Stromal cell of bone marrow (primary cell): ENCODE measurements at regions not wholly inside any gene's neighbourhood (a gene's known extent, or its start where the extent isn't known, plus 50 kb on each side); places are given as distances from the start of the nearest gene placed in this dataset.
"Not testable (repeated sequence)": the region's sequence is repeated elsewhere in the genome, so short reads cannot be mapped to it uniquely, and the experiment has no call there.

ENCODE experiments used
- DNase-seq: peaks from one replicate; pipeline ENCODE4 v3.0.0-alpha.2; 2012; ENCODE audit warnings: low read depth

DNA sequence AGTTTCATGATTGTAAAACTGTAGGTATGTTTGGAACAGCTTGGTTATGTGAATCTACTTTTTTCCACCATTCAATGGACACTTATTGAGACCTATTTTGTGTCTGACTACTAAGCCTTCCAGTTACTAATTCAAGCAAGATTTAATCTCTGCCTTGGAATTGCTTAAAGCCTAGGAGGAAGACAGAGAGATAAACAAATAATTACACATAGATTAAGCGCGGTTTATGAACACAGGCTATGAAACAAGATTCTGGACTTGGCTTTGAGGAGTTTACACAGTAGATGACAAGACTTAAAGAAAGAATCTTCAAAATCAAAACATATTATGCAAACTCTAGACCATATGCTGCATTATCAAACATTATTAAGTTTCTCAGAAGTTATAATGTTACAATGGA, 340.4 kb downstream of the RASEF start:
- no peak for DNase-seq

DNA sequence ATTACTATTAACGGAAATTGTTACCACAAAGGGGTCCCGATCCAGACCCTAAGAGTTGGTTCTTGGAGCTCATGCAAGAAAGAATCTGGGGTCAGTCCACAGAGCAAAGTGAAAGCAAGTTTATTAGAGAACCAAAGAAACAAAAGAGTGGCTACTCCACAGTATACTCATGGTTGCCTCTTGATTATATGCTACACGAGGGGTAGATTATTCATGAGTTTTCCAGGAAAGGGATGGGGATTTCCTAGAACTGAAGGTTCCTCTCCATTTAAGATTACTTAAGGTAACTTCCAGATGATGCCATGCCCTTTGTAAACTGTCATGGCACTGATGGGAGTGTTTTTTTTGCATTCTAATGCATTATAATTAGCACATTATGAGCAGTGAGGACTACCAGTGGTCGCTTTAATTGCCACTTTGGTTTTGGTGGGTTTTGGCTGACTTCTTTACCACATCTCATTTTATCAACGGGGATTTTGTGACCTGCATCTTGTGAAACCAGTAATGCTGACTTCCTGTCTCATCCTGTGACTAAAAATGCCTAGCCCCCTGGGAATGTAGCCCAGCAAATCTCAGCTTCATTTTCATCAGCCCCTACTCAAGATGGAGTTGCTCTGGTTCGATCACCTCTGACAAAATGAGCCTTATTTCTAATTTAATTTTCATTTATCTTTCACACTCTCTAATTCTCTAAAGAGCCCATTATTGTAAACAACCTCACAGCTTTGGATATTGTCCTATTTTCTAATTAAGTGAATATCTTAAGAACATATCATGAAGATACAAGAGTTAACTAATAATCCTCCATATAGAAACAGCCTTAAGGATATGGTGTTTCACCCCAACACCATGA, 336.3 kb downstream of the RASEF start:
- DNase-seq: no peak

DNA sequence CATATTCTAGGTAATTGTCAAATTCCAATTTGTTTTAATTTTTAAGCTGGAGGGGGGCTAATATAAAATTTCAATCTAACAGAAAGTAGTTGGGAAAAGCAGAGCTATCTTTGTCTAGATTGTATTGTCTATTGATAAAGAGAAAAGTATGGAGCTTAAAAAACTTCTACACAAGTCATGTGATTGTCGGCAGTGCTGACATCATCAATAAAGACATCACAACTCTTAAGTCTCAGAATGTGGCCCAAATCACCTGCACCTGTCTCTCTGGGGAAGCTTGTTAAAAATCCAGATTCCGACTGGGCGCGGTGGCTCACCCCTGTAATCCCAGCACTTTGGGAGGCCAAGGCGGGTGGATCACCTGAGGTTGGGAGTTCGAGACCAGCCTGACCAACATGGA, 333.8 kb downstream of the RASEF start:
- no peak for DNase-seq

DNA sequence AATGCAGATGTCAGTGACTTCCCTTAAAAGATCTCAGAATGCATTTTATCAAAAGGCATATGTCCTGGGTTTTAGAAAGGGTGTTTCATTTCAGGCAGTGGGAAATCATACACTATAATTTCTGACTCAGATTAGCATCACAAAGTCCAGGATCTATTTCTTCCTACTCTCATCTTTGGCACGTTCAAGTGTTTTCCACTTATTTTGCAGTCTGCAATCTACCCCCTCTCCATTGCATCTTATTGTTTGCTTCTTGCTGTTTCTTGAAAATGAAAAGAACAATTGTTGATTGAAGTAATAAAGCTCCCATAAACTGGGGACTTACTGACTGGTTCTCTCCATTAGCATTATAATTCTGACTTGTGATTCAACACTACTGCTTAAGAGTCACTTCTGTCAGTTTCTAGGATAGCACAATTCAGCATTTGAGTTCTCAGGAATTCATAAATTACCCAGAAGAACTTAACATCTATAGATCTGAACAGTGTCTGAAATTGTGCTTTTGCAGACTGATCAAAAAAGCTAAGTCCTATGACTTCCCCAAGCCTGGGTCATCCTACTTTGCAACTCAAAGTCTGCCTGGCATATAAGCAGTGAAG, 332.9 kb downstream of the RASEF start:
- DNase-seq: no peak

DNA sequence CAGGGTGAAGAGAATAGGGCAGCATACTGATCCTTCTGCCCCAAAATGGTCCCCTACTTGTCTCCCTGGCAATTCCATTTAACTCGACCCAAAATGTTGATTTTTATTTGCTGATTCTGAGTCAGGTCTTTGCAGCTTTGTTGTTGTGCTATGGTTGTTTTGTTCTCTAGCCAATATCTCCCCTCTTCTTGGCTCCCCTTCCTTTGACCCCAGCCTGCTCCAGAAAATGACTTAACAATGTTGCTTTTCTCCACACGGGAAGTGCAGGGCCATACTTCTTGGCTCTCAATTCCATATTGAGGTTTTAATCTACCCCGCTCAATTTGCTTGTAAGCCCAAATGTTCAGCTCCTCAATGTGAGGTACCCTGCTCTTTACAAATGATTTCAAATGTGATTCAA, 330.0 kb downstream of the RASEF start:
- DNase-seq: no peak

DNA sequence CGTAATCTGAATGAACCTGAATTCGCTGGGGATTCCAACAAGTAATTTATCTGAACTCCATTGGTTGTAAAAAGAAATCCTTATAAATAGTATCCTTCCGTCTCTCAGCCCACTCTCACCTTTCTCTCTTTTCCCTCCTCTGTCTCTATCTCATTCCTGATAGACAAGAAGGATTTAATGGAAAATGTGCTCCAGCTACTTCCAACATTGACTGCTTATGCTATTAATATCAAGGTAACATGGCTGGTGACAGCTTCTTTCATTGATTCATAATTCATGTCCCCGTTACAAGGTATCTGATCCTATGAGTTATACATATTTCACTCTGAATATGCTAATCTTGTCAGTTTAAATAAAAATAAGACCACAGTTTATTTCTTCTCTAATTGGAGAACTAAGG, 326.8 kb downstream of the RASEF start:
- no peak for DNase-seq

DNA sequence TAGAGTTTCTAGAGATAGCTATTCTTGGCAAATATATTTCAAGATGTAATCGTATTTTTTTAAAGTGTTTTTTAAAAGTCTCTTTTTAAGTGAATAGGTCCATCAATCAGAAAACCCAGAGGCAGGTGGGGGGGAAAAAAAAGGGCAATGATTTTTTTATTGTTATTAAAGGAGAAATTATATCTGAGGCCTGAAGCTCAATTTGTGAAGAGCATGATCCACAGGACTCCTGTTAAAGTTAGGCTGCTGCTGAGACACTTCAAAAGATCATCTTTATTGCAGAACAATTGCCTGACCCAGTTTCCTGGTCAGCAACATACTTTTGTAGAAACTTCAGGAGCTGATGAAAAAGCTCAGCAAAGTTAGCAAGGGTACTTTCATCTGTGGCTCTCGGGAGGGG, 326.2 kb downstream of the RASEF start:
- no peak for DNase-seq

DNA sequence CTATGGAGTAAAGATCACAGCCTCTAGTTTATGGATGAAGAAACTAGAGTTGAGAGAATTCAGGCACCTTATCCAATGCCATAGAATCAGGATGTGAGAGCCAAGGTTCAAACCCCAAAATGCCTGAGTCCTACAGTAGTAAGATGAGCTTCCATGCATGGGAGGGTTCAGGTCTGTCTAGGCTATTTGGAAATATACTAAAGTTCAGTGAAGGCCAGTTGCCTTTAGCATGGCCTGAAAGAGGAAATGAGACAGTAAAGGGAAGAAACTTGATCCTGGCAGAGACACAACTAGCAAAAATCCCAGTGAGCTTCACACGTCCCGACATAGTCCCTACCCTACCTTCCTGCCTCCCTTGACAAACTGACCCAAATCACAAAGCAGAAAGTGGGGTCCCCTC, 317.0 kb downstream of the RASEF start:
- DNase-seq: no peak

DNA sequence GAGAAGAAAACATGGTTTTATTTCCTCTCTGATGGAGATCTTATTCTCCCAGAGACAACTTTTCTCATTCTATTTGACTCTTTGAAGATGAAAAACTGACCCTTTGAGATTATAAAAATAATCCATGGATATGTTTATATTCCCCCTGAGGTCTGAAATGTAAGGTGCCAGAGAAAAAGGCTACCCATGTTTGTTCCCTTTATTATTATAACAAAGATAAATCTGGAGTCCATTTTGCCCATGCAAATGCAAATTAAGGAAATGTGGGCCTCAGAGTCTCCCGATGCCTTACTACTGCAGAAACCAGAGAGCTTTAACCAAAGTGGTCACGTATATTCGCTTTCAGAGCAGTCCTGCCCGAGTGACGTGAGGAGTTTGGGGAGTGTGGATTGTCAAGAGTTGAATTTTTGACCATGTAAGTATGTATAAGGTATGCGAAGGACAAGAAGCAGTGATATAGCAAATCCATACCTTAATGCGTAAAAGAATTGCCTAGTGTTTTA, 312.5 kb downstream of the RASEF start:
- DNase-seq: no peak

DNA sequence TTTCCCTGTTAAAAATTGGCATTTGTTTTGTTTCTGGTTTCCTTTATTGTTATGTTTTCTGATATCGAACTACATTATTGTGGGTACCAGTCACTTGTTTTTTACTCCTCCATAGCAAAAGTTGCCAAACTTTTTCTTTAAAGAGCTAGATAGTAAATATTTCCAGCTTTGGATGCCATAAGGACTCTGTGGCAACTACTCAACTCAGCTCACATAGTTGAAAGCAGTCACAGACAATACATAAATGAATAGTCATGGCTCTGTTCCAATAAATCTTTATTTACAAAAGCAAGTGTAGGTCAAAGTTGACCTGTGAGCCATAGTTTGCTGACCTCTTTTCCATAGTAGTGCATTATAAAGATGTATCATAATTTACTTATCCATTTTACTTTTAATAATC, 305.0 kb downstream of the RASEF start:
- DNase-seq: no peak

DNA sequence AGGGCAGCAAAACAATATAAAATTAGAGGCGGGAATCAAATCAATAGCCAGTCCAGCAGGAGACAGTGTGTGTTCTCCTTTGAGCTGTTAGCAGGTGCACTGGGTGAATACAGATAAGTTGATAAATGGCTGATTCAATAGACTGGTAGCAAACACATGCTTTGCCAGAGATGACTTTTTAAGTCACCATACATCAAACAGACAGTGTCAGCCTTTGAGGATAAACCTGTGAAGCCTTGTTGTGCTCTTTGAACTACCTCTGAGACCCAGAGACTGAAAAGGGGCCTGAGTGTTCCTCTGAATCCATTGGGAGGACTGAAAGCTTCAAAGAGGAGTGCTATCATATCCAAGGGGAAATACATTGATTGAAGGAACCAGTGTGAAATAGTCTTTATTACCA, 301.9 kb downstream of the RASEF start:
- no peak for DNase-seq

DNA sequence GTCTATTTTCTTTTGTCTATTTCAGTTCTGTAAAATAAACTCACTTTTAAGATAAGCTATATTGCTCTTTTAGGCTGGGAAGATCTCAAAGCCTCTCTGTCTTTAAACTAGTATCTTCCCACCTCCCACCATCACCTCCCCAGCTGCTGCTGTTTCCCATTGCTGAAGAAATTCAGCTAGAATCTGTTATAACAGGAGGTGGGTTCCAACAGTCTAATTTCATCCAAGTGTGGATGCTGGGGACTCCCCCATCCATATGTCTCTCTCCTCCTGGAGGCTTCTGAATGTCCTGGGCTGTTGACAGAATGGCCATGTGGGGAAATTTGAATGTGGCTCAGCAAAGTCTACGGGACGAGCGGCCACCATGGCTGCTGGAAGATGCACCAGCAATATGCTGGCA, 301.0 kb downstream of the RASEF start:
- DNase-seq: no peak

DNA sequence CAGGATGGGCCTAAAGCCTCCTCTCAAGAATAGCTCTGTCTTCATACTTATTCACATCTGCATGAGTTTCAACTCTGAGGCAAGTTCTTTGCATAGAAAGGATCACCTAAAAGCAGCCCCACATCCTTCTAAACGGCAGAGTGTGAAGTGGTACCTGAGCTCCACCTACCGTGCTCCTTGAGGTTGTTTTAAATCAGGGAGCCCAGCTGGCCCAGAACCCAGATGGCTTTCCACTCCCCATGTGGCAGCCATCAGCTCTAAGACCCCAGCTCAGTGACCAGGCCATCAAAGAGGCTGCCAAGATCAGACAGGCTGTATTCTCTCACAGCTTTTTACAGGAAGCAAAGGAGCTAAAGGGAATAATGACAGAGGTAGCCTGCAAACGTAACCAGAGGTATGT, 299.3 kb downstream of the RASEF start:
- no peak for DNase-seq

DNA sequence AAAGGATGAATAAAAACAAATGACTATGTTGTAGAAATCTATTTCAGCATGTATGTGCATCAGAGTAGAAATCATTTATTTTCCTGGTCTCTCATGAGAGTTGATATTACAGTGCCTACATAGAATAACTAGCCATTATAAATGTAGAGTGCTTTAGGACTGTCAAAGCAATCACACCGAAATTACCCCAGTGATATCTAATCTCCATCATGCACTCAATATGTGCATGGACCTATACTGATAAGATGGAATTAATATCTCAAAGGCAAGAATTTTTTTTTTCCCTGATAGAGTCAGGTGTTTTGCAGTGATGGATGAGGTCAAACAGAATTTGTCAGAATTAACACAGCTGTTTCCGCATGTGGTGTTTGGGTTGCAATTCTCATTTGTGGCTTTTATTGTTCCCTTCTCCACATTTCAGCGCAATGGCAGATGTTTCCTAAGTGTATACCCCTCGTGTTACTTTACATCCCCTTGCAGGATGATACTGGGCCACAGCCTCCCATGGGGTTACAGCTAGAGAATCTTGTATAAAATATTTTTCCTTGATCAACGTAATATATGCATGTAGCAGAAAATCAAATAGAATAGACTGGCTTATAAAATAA, 298.8 kb downstream of the RASEF start:
- DNase-seq: no peak

DNA sequence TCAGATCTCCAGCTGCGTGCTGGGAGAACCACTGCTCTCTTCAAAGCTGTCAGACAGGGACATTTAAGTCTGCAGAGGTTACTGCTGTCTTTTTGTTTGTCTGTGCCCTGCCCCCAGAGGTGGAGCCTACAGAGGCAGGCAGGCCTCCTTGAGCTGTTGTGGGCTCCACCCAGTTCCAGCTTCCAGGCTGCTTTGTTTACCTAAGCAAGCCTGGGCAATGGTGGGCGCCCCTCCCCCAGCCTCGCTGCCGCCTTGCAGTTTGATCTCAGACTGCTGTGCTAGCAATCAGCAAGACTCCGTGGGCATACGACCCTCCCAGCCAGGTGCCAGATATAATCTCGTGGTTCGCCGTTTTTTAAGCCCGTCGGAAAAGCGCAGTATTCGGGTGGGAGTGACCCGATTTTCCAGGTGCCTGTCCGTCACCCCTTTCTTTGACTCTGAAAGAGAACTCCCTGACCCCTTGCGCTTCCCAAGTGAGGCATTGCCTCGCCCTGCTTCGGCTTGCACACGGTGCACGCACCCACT, 288.2 kb downstream of the RASEF start:
- not testable (repeated sequence) for DNase-seq

DNA sequence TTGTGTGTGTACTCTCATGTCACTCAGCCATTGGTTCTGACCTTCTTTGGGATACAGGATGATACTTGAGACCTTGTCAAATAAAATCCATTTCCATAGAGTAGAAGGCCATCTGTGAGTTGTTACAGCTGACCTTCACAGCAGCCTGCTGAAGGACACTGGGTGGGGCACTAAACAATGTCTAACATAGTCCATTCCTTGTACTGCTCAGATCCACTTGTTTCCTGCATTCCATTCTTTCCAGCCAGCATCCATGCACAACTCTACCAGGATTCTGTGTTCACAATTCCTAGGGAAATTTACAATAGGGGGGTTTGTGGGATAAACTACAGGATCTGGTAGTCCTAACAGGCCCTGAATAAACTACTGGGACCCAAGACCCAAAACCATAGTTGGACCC, 286.4 kb downstream of the RASEF start:
- DNase-seq: no peak

DNA sequence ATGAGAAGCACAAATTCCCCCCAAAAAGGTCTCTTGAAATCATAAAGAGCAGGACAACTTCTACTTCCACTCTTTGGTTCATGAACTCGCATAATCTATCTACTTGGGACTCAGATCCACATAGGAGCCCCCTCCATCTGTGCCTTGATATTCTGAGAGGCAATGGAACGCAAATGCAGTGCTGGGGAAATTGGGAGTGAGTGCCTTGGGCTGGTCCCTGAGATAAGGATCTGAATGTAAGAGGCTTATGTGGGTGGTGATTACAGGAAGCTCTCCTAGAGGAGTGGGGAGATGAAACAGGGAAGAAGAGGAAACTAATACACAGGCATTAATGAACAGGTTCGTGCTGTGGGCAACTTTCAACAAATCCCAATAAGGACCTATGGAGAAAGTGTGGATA, 285.6 kb downstream of the RASEF start:
- no peak for DNase-seq

DNA sequence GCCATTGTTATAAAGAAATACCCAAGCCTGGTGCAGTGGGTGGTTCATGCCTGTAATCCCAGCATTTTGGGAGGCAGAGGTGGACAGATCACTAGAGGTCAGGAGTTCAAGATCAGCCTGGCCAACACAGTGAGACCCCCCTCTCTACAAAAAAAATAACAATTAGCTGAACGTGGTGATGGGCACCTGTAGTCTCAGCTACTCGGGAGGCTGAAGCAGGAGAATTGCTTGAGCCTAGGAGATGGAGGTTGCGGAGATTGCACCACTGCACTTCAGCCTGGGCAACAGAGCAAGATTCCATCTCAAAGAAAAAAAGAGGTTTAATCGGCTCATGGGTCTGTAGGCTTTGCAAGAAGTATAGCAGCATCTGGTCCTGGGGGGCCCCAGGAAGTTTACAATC, 284.0 kb downstream of the RASEF start:
- DNase-seq: not testable (repeated sequence)

DNA sequence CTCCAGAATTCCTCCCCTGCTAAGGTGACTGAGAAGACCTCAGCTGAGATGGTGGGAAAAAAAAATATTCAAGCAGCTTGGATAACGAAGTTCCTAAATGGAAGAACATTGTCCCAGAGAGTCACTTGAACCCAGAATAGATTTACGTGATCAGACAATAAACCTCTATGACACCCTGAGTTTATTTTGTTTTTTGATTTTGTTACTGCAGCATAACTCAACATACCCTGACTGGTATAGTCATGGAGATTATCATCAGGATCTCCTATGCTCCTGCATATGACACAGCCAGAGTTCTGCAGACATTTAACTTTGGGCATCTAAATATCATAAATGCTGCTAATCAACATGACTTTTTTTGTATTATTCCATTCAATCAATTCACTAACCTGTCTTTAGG, 282.9 kb downstream of the RASEF start:
- no peak for DNase-seq

DNA sequence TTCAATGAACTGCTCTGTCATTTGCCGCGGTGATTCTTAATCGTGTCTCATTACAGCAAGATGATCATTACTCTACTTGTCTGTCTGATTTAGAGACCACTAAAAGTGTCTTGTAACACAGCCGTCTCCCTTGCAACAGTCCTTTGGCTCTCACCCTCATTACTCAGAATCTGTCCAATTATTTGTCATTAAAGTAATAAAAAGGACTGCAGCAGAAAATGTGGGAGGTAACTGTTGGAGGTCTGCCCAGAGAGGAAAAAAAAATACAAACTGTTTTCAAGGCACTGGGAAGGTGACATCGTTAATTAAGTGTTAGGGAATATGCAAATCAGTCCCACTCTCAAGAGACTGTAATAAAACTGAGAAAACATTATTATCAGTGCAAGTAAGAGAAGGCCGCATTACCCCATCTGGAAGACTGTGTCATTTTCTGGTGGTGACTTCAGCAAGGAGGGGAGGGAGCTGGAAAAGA, 281.0 kb downstream of the RASEF start:
- no peak for DNase-seq

DNA sequence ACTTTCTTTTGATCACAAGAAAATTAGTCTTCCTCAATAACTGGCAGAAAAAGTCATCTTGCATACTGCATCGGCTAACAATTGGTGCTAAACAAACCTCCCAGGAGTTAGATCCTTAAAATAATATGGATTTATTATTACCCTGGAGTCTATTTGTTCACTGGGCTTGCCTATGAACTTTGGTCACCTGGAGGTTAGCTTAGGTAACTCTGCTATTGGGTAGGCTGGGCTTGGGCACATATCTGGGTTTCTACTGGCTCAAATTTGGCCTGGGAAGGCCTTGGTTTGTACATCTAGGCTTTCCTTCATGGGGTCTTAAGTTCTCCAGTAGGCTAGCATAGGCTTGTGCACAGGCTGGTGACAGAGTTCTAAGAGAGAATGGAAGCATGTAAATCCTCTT, 279.9 kb downstream of the RASEF start:
- DNase-seq: no peak

DNA sequence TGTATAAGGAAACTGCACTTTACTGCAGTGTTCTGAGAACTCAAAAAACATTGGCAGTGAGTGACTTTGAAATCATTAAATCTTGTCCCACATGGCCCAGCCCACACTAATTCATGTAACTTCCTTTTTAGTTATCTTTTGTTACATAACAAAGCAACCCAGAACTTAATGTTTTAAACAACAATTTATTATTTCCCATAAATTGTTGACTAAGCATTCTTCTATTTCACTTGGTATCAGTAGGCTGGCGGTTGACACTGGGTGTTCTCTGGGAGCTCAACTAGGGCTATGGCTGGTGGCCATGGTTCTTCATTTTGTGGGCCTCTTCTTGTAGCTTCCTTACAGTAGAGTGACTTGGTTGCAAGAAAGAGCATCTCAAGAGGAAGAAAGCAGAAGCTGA, 278.4 kb downstream of the RASEF start:
- no peak for DNase-seq
